Stimulated activated CD4-positive, alpha-beta T cell treated with anti-CD3 and anti-CD28 coated beads, TNF-alpha, amount 100 ng/mL, for 48 hours (primary cell): ENCODE measurements at regions not wholly inside any gene's neighbourhood (a gene's known extent, or its start where the extent isn't known, plus 50 kb on each side); places are given as distances from the start of the nearest gene placed in this dataset.

Experiments
- DNase-seq, 3 donors: peaks; one replicate each; pipeline ENCODE4 v3.0.0-alpha.2; 2020; ENCODE audit warnings: low read depth in 3 of 3

DNA sequence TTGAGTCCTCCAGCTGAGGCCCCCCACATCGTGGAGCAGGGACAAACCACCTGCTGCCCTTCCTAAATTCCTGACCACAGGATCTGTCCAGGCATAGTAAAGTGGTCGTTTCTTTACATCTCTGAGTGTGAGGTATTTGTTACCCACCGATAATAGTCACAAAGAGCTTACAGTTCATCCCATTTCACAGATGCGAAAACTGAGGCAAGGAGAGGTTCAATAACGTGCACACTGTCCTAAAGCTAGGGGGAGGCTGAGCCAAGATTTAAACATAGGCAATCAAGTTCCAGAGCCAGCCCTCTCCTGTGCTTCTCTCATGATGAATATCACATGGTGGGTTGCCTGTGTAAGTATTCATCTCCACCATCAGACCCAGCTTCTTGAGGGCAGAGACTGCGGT, 135.4 kb downstream of the CCT6B start:
- DNase-seq, result no peak

DNA sequence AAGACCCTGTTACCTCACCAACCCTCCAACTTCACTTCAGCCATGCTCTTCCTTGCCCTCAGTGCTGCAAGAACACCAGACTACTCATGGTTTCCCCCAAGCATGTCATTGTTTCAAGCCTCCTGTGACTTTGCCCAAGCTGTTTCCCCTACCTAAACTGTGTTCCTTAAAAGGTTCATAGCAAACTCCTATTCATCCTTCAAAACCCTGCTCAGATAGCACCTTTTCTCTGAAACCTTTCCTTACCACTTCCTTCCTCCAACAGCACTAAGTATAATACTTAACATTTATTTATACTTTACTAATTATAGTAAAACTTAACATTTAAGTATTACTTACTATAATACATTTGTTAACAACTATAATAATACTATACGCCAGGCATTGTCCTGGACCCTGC, 136.2 kb downstream of the CCT6B start:
- no peak for DNase-seq

DNA sequence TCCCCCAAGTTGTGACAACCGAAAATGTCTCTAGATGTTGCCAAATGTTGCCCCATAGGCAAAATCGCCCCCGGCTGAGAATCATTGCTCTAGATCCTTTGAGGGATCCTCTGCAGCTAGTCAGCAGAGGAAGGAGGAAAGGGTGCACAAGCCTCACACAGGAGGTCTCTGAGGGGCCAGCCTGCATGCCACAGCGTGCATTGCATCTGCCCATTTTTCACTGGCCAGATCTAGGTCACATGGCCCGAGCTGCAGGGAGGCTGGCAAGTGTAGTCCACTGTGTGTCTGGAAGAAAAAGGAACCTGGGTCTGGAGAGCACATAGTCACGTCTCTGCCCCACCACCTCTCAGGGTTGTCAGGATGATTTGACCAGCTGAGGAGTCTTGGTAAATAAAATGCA, 138.2 kb downstream of the CCT6B start:
- DNase-seq, result no peak

DNA sequence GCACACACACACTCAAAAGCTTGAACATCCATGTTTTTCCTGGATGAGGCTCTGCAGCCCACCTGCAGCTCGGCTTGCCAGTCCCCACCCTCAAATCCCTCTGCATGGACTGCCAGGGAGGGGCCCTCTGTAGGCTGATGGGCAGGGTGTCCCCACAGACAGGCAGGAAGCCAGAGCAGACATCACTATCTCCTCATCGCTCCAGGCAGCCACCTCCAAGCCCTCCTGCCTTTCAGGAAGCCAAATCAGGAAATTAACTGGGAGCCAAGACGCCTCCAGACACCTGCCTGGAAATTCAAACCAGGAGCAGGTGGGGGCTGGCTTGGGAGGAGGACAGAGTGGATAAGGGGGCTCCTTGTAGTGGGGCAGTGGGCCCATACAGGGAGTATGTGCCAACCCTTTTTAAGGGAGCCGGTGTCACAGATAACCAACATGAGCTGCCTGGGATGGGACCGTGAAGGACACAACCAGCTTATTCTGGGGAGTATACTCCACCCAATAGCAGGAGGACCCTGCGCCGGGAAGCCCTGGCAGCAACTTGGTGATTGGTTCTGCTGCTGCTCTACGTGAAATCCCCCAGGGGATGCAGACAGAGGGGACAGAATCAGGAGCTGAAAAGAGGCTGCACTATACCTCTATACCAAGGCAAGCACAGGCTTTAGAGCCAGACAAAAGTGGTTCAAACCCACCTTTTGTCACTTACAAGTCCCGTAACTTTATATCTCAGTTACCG, 139.1 kb downstream of the CCT6B start:
- DNase-seq, result no peak

DNA sequence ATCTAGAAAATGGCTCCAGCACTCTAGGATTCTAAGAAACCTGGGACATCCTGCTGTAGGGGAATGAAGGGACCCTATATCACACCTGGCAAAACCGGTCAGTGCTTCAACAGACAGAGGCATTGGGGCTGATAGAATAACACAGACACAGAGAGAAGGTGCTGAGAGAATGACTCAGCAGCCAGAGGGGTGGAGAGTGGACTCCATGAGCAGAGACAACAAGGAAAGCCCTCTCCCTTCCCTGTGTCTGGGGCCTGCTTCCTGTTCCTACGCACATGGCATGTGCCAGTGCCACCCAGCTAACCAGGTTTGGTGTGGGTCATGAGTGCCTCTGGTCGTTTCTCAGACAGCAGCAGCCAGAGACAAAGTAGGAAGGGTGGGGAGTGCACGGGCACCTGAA, 140.3 kb downstream of the CCT6B start:
- no peak for DNase-seq

DNA sequence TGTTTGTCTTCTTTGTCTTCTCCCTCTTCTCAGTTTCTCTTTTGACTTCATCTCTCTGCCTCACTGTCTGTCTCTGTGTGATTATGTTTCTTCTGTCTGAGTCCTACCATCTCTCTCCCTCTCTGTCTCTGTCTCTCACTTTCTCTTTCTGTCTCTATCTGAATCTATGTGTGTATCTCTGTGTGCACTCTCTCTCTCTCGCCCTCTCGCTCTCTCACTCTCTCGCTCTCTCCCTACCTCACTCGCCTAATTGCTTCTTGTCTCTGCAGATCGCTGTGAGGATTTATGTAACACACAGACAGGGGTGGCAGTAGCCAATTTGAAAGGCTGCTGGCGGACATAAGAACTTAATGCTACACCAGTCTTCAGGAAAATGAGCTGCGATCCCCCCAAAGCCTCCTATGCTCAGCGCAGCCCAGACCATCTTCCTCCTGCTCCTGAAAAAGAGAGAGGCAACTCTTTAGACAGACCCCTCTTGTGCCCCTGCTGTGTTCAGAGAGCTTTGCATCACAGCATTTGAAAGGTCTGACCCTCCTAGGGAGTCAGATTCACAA, 140.9 kb downstream of the CCT6B start:
- DNase-seq, result no peak

DNA sequence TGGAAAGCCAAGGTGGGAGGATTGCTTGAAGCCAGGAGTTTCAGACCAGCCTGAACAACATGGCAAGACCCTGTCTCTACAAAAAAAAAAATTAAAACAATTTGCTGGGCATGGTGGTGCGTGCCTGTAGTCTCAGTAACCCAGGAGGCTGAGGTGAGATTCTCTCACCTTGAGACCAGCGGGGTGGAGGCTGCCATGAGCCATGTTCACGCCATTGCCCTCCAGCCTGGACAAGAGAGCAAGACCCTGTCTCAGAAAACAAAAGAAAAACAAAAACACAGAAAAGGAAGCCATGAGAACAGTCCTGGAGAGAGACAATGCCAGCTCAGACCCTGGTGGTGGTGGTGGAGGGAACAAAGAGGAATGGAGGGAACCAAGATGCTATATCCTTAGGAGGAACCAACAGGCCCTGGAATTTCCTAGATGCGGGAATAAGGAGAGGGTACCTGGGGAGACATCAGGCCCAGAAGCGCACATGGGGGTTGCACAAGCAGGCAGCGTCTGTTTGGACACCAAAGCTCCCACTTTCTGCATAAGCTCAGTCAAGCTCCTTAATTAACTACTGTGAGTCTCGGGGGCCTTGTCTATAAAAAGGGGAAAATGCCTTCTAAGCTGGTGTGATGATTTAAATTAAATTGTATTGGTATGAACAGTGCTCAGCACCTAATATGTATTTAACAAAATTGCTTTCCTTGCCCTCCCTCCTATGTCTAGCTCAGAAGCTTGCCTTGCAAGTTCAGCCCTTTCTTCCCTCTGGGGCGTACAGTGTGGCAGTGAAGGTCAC, 143.8 kb downstream of the CCT6B start:
- DNase-seq, result no peak

DNA sequence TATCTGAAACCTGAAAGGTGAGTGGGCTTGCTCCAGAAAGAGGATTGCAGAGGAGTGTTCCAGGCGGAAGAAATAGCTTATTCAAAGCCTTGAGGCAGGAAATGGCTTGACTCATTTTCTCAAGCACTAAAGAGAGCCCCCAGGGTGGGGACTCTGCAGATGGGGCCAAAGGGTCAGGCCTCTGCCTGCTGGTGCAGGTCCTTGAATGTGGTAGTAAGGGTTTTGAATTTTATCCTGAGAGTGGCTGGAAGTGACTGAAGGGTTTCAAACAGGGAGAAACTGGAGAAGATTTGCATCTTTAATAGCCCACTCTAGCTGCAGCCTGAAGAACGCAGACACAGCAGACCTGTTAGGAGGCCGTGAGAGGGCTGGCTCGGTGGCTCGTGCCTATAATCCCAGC, 144.4 kb downstream of the CCT6B start:
- no peak for DNase-seq

DNA sequence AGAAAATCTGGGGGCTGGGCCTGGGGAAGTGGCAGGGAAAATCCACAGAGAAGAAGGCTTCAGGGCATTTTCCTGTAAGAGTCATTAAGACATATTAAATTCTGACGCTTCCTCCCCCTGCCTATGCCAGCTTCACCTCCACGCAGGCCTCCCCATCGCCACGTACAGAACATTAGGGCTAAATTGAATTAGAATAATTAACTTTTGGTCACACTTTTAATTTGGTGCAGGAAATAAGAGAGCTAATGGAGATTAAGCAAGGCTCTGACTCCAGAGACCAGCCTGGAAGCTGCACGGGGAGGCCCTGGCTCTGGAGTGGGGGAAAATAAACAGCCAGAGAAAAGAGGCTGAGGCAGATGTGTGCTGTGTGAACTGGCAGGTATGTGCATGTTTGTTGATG, 148.0 kb downstream of the CCT6B start:
- DNase-seq, result no peak

DNA sequence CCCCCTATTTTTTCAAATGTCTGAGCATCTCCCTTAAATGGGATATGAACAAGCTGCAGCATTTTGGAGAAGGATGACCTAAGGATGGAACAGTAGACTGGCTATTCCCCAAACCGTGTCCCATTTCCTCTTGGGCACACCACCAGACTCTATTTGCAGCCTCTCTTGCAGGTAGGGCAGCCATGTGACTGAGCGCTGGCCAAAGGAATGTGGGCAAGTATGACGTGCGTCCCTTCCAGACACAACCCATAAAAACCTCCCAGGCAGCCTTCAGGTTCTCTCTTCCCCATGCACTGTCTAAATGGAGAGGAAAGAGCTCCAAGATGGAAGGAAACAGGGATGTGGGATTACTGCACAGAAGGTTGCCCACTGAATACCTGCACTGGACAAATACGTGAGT, 149.7 kb downstream of the CCT6B start:
- no peak for DNase-seq

DNA sequence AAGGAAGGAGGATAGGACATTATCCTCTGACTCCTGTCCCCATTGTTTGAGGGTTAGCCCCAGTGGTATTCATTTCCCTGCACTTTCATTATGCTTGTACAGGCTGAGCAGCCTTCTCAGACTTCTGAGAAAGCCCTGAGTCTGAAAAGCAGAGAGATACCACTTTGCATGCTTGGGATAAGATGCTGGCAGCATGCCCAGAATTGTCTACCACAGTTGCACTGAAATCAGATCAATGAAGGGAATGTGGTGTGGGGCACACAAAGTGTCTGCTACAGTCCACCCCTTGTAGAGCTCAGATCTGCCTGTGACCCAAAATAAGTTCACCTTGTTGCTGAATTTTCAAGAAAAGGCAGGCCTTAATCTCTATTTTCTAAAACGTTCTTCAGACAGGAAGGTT, 160.6 kb downstream of the CCT6B start:
- no peak for DNase-seq

DNA sequence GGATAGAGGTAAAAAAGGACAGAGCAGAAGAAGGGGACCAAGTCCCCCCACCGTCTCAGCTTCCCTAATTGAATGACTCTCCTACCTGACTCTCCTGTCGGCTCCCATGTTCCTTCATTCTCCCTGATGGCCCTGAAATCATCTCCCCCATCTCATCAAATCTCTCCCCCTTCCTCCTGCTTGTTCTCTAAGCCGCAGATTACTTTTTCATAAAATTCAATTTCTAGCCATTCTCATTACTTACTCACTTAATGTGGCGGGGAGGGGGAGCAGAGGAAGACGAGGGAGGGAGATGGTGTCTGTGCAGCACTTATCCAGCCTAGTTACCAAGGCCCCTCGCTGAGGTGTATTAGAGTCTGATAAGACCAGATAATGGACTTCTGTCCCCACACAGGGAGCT, 161.5 kb downstream of the CCT6B start:
- DNase-seq, result no peak

DNA sequence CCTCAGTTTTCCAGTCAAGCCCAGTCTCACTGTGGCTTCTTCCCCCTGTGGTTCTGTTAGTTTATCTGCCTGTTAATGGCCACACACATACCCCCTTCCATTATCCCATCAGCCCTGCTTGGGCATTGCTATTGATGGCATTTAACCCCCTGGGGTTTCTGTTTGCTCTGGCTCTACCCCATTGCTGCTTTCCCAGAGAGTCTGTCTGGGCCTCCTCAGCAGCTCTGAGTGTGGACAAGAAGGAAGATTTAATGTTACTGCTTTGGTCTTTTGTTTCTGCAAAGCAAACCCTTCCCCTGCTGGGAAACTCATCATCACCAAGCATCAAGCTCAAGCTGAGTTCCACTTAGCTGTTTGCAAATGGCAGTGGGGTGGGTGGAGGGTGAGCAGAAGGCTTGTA, 162.7 kb downstream of the CCT6B start:
- no peak for DNase-seq

DNA sequence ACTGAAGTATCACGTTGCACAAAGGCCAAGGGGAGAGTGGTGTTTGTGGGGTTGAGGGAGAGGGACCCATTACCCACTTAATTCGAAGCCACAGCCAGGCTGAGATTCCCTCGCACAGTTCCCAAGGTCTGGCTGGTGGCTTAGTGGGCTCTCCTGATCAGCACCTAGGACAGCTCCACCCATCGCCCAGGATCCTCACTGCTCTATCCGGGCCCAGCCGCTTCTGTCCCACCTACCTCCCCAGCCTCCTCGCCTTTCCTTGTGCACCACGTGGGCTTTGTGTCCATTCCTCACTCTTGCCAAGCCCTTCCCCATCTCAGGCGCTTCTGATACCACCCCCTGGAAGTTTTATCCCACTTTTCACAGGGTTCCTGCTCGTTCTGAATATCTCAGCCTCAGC, 163.5 kb downstream of the CCT6B start:
- DNase-seq, result peak in 1 of 3 donors; percentile 23

DNA sequence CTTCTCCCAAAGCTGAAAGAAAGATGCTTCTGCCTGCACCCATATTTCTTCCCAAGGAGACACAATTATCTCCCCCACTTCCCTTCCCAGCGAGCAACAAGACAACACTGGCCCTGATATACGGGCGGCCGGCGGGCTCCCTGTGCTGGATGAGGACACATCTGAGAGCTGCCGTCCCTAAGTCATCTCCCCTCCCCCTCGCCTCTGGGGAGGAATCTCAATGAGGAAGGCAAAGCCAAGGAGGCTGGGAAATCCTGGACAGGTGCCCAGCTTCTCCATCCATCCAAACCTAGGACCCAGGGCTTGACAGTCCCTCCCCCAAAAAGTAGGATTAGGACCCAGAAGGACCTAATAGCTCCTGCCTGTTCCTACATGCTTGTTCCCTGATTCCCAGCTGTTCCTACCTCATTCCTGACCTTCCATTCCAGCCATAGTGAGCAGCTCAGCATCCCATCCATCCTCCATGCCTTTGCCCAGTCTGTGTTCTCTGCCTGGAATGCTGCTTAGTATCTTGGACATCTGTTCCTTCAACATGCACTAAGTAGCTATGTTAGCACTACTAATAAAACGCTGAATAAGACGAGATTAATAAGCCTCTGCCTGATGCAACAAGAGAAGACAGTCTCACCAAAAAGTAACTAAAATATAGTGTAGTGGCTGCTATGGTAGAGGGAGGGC, 167.9 kb downstream of the CCT6B start:
- no peak for DNase-seq

DNA sequence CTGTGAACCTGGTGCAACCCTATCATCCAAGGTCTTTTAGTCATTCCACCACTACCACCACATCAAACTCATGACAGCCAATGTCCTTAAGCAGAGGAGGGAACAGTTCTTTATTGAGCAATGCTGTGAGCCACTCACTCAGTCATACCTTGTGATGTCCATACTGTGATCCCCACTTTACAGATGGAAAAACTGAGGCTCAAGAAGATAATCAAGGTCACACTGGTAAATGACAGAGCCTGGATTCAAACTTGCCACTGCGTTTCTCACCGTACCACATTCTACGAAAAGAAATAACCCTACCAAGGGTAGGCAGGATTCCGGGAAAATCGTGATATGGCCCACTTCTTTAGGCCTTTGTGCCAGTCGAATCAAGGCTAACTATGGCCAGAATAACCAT, 172.6 kb downstream of the CCT6B start:
- no peak for DNase-seq

DNA sequence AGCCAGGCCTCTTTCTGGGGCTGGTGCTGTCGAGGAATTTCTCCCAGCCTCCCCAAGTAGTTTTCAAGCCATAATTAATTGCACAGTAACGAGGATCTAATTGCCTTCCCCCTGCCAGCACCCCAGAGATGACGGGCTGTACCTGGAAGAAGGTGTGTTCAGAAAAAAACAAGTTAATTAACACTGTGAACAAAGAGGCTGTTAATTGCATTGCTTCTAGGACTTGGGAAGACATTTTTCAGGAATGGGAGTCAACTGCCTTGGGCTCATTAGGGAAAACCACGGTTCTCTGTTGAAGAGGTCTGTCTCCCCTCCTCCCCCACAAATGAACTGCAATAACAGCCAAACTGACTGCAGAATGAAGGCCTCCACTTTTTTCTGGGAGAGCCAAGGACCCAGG, 176.7 kb downstream of the CCT6B start:
- DNase-seq, result no peak

DNA sequence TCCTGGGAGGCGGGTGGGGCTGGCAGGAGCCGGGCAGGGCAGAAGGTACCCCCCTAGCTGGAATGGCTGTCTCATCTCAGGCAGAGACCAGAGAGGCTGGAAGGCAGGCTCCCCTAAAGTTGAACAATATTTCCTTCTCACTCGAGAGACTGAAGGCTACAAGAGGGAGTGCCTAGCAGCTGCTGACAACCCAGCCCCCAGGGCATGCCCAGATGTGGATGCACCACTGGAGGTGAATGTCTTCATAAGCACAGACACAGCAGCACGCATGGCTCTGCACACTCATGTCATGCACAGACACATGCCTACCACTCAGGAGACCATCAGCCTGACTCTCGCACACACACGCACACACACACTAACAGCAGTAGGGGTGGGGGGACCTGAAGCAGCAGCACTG, 179.0 kb downstream of the CCT6B start:
- DNase-seq, result no peak

DNA sequence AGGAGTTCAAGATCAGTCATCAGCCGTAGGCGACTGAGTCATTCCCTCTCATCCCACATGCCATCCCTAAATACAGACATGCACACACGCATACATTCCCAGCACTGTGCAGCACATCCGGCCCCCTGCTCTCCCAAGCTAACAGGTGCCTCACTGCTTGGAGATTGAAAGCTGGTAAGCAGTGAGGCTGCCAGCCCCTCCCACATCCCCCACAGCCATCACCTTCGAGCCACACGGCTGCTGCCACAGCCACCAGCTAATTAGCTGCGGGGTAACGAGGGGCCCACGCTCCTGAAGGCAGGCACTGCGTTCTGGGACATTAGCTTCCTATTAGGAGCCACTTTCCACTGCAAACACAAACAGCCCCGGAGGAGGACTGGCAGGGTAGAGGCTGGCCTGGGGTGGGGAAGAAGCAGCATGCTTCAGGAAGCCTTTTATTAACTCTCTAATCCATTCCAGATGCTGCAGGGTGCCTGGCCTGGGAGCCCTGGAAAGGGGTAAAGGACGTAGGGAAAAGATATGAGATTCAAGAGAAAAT, 179.6 kb downstream of the CCT6B start:
- DNase-seq, result no peak

DNA sequence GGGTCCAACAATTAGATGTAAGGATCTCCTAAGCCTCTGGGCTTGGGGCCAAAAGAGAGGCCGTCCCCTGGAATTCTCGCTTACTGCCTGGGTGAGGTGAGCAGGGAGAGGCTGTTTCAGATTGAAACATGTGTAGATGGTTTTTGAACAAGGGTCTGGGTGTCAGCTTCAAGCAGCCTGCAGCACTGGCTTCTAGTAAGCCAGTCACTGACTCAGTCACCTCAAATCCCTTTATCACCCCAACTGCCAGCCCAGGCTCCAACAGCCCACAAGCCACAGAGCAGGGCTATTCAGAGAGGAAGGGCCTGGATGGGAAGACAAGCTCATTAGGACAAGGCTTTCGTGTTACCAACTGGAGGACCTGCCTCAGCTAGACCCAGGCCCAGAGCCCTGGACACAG, 180.2 kb downstream of the CCT6B start:
- no peak for DNase-seq

DNA sequence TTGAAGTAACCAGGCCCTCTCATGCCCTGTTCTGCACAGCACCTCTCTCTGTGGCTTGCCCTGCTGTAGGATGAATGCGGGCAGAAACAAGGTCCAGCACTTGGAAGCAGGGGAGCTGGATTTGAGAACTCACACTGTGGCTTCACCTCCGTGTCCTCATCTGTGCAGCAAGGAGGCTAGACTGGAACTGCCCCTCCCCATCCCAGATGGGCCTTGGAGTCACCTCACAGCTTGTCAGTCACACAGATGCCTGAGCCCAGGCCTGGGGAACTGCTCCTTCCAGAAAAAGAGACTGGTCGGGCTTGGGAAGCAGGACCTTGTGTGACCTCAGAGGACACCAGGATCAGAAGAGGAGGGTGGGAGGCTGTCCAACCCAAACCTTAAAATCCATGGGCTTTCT, 180.8 kb downstream of the CCT6B start:
- DNase-seq, result no peak
